Muscle of leg (tissue), 3 donors: ENCODE measurements at regions not wholly inside any gene's neighbourhood (a gene's known extent, or its start where the extent isn't known, plus 50 kb on each side); places are given as distances from the start of the nearest gene placed in this dataset.

Source experiments
- DNase-seq: peaks from one replicate; pipeline ENCODE4 v3.0.0; 2013
- H3K27ac ChIP-seq: one replicate; pipeline ENCODE4 v1.5.1; 2013; ENCODE audit warnings: mild to moderate bottlenecking, low read length, control low read depth
- H3K27me3 ChIP-seq: one replicate; pipeline ENCODE4 v1.6.1; 2013; ENCODE audit warnings: low read length; ENCODE audit not compliant: control insufficient read depth, insufficient read depth
- H3K36me3 ChIP-seq: one replicate; pipeline ENCODE4 v1.6.1; 2013; ENCODE audit warnings: low read length; ENCODE audit not compliant: control insufficient read depth, insufficient read depth
- H3K4me1 ChIP-seq: one replicate; pipeline ENCODE4 v1.6.1; 2013; ENCODE audit warnings: low read length; ENCODE audit not compliant: control insufficient read depth, insufficient read depth
- H3K4me3 ChIP-seq: one replicate; pipeline ENCODE4 v1.5.1; 2013; ENCODE audit warnings: low read length, control low read depth
- H3K9me3 ChIP-seq: replicated peaks from 2 replicates; pipeline ENCODE4 v1.6.1; 2013; ENCODE audit warnings: low read depth, low read length; ENCODE audit not compliant: control insufficient read depth
- WGBS: methylation state at CpG from one replicate; pipeline ENCODE4 v1.1.5; 2013; ENCODE audit warnings: missing lambda C conversion rate; ENCODE audit not compliant: insufficient coverage; 5-methylcytosine and 5-hydroxymethylcytosine counted together

DNA sequence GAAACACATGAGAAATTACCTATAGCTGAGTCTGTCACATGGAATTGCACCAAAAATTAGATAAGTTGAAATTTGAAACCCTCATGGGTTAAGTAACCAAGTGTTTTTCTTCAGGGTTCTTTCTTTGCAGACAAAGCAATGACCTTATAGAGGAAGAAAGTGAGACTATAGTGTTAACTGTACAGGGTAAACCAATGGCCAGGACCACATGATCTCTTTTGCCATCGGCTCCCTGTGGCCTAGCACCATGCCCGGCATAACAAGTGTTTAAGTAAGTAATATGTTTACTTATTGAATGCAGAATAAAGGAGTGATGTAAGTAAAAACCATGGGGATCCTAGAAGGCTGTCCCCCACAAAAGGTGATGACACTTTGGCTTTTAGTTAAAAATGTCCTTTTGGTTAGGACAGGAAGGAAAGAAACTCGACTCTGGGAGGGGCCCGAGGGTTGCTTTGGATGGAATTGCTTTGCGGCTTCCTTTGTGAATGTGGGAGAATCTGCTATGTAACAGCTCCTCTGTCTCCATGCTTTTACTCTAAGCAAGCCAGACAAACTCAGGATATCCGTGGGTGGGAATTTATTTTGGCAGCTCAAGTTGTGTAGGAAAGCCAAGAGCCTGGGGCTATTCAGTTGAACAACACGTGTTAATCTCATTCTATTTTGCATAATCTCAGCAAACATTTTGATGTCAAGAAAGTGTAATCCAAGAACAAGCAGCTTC lies 454.7 kb downstream of the INSC start:
- H3K4me1 ChIP-seq: peaks cover 3% of the 10 kb centered on the region
- no peaks in the 10 kb centered on the region for H3K36me3 ChIP-seq
- peak overlapping the region; percentile 8 for H3K27ac ChIP-seq
- 6% methylated on average over 5 of the region's 7 CpGs for WGBS
- H3K27me3 ChIP-seq: no peaks in the 10 kb centered on the region
- DNase-seq: peak; percentile 96
- H3K4me3 ChIP-seq: no peak overlapping the region
- no peaks in the 10 kb centered on the region for H3K9me3 ChIP-seq

DNA sequence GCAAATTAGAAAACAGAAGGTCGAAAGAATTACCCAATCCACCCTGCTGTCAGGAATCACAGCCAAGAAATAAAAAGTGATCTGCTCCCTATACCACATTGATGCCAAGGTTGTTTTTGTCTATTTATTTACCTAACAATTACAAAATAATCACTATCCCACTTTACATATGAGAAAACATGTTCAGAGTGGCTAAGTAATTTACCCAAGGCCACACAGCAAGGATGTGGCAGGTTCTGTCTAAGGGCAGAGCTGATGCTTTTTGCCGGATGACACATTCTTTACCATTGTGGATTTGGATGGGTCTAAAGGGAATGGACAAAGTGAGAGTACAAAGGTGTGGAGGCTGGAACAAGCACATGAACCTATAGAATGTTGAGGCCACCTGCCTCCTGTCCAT lies 460.7 kb downstream of the INSC start:
- no peak overlapping the region for H3K27ac ChIP-seq
- no CpG with 5 or more reads among the region's 2 CpGs for WGBS

DNA sequence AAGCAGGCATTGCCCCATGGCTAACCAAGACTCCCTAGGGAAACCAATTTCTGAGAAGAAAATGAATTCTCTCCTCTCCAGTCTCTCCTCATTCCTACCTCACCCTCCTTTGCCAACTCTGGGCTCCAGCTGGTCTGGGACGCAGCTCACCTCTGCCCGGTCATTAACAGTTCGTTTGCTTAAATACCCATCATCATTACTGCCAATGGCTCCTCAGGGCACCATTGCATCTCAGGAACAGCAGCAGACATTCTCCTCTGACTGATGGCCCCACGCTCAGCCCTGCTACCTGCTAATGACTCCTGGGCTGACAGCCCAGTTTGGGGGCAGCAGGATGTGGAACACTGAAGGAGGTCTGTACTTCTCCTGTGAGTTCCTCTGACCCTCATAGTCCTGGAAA lies 462.0 kb downstream of the INSC start:
- no peaks in the 10 kb centered on the region for H3K9me3 ChIP-seq
- DNase-seq: no peak
- no peak overlapping the region for H3K27ac ChIP-seq
- no peaks in the 10 kb centered on the region for H3K36me3 ChIP-seq
- H3K4me3 ChIP-seq: no peak overlapping the region
- WGBS: 50% methylated on average over 4 of the region's 4 CpGs
- H3K4me1 ChIP-seq: no peaks in the 10 kb centered on the region
- H3K27me3 ChIP-seq: no peaks in the 10 kb centered on the region

More for the DNA sequence above, 460.7 kb downstream of the INSC start:
- H3K4me1 ChIP-seq: no peaks in the 10 kb centered on the region
- H3K4me3 ChIP-seq: no peak overlapping the region
- no peaks in the 10 kb centered on the region for H3K9me3 ChIP-seq
- no peaks in the 10 kb centered on the region for H3K36me3 ChIP-seq
- no peaks in the 10 kb centered on the region for H3K27me3 ChIP-seq
- no peak for DNase-seq

DNA sequence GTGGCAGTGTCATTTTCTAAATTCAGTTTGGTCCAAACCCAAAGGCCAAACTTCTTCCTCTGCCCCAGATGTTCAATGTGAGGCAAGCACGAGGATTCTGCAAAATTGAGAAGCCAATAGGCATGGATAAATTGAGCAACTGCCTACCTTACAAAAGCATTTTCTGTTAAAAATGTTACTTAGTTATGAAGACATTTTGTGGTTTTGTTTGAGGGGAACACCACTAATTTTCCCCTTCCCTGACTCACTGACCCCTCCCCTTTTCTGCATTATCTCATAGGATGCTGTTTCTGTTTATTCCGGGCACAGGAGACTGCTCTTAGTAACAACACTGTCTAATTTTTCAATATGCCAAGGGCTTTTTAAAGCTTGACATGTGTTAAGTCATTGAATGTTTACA lies 462.8 kb downstream of the INSC start:
- no peaks in the 10 kb centered on the region for H3K4me1 ChIP-seq
- no peak overlapping the region for H3K27ac ChIP-seq
- no peak for DNase-seq
- no peaks in the 10 kb centered on the region for H3K27me3 ChIP-seq
- no peaks in the 10 kb centered on the region for H3K9me3 ChIP-seq
- WGBS: no CpG with 5 or more reads among the region's 2 CpGs
- no peak overlapping the region for H3K4me3 ChIP-seq
- H3K36me3 ChIP-seq: no peaks in the 10 kb centered on the region

DNA sequence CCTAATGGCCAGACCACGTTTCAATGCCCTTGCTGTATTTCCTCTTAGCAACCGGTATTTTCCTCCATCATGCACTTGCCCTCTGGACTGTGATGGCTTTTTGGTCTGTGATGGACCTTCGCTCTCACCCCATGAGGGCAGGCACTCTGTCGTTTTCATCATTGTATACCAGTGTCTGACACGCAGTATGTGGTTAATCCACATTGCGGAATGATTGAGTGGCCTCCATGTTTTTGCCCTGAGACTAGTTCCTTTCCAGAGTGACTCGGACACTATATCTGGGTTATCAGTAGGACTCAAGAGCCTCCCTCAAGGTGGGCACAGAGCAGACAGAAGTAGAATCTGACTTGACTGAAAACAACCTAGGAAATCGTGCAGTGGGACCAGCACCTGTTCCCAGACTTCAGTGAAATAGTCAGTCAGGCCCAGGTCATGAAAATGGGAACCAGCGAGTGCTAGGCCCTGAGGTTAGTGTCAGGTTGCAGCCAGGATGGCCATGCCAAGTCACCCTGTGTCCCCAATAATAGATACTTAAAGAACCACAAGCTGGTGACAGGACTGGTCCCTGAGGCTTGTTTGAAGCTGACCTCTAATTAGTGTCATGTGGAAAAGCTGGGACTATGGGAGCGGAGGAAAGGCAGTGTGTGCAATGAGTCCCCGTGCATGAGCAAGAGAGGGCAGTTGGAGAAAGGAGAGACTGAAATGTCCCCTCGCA lies 464.7 kb downstream of the INSC start:
- Histone ChIP-seq H3K9me3 (no peaks in the 10 kb centered on the region), H3K4me1 (no peaks in the 10 kb centered on the region), H3K36me3 (no peaks in the 10 kb centered on the region), H3K4me3 (no peak overlapping the region), H3K27ac (no peak overlapping the region), H3K27me3 (no peaks in the 10 kb centered on the region)
- 90% methylated on average over 9 of the region's 12 CpGs for WGBS
- no peak for DNase-seq

DNA sequence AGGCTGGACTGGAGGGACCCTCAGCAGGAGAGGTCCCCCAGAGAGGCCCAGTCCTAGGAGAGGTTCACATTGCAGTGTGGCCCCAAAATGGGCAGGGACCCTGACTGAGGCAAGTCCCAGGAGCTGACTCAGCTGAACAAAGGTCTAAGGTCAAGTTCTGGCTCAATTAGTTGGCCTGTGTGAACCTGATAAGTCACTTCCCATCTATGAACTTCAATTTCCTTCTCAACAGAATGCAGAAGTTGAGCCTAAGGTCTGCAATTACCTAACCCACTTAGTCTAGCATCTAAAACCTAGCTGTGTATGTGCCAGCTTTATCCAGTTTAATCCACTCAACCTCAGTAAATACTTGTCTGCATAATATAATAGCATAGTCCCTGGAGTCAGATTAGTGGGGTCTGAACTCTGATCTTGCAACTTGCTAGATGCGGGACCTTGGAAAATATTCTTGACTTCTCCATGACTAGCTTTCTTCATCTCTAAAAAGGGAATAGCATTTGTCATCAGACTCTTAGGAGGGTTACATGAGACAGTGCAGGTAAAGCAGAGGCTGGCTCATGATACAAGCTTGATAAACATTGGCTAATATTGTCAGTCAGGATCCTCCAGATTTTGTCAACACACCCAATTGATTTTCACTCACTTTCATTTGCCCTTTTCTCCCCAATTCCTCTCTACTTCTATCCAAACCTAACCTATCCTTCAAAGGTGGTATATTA lies 465.5 kb downstream of the INSC start:
- H3K4me3 ChIP-seq: no peak overlapping the region
- no peak overlapping the region for H3K27ac ChIP-seq
- peaks cover 2% of the 10 kb centered on the region for H3K4me1 ChIP-seq
- WGBS: no CpG with 5 or more reads among the region's 1 CpG
- H3K27me3 ChIP-seq: no peaks in the 10 kb centered on the region
- H3K9me3 ChIP-seq: no peaks in the 10 kb centered on the region
- H3K36me3 ChIP-seq: no peaks in the 10 kb centered on the region
- no peak for DNase-seq

DNA sequence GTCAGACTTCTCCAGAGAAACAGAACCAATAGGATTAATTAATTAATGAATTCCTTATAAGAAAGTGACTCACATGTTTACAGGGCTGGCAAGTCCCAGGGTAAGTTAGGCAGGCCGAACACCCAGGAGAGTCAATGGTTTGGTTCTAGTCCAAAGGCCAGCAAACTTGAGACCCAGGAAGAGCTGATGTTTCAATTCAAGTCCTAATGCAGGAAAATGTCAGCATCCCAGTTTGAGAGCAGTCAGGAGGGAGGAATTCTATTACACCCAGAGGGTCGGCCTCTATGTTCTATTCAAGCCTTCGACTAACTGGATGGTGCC lies 466.0 kb downstream of the INSC start:
- H3K27ac ChIP-seq: no peak overlapping the region
- no peaks in the 10 kb centered on the region for H3K27me3 ChIP-seq
- peaks cover 2% of the 10 kb centered on the region for H3K4me1 ChIP-seq
- DNase-seq: no peak
- H3K4me3 ChIP-seq: no peak overlapping the region
- H3K36me3 ChIP-seq: no peaks in the 10 kb centered on the region
- WGBS: 81% methylated on average over 3 of the region's 3 CpGs
- H3K9me3 ChIP-seq: no peaks in the 10 kb centered on the region

DNA sequence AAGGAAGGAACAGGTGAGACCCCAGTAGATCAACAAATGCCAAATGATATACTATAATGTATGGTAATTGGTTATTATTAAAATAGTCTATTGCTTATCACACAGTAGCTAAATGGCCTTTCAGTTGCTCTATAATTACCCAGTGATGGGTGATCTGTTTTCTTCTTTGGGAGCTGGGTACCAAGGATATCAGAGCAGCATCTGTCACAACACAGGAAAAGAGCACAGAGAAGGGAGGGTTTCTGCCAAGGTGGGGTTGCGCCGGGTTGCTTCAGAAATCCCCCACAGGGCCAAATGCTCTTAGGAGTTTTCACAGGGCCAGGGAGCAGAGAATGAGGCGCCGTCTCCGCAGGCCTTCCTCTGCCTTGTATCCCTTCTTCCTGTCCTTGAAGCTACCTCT lies 469.4 kb downstream of the INSC start:
- no peaks in the 10 kb centered on the region for H3K9me3 ChIP-seq
- no peaks in the 10 kb centered on the region for H3K36me3 ChIP-seq
- H3K27ac ChIP-seq: no peak overlapping the region
- no peaks in the 10 kb centered on the region for H3K27me3 ChIP-seq
- no peak for DNase-seq
- 70% methylated on average over 2 of the region's 5 CpGs for WGBS
- peaks cover 10% of the 10 kb centered on the region for H3K4me1 ChIP-seq
- no peak overlapping the region for H3K4me3 ChIP-seq

DNA sequence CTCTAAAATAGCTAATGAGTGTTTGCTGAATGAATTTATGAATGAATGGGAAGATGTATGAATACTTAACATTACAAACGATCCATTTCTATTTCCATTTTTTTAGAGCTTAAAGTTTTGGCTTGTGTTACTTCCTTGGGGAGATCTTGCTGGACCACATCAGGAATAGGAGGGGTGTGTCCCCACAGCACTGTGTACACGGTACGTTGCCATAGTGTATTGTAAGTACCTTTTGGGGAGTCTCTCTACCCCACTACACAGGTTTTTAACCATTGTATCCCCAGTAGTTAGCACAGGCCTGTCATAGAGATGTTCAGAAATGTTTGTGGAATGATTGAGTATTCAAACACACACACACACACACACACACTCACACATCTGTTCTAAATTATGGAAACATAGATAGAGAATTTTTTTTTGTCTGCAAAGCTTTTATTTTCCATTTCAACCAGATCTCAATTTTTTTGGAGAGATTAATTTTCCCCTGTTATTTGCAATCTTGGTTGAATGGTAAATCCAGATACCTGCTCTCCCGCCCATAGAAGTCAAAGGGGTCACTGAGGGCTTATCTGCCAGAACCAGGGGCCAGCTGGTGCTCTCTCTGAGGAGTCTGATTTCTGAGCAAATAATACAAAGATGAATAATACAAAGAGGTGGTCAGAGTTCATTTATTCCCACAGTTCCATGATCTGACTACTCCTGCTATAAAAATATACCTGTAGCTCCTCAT lies 471.0 kb downstream of the INSC start:
- Histone ChIP-seq H3K27ac (peak overlapping the region; percentile 77), H3K9me3 (no peaks in the 10 kb centered on the region), H3K27me3 (no peaks in the 10 kb centered on the region), H3K4me3 (no peak overlapping the region), H3K4me1 (peaks cover 13% of the 10 kb centered on the region), H3K36me3 (no peaks in the 10 kb centered on the region)
- no CpG with 5 or more reads among the region's 4 CpGs for WGBS
- peak; percentile 93 for DNase-seq
